ENCODE measurements at regions not wholly inside any gene's neighbourhood (a gene's known extent, or its start where the extent isn't known, plus 50 kb on each side); places are given as distances from the start of the nearest gene placed in this dataset.

DNA sequence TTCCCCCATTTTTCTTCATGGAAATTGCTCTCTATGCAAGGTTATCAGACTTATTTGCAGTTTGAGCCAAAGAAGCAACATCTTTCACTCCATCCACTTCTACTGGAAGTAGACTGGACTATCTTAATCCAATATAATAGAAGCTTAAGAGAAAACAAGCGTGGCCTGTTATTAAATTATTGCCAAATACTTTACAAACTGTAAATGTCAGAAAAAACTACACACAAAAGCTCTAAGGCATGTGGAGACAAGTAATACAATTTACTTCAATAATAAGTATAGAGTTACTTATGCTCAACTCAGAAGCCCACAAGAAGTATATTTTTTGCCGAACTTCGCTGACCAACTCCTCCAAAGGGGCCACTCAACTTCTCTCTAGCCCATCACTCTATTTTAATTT is 120.3 kb downstream of the BDH1 start:
- TF ChIP-seq ZNF350 (tag by site-specific recombination; IDR thresholded peaks at IDR 0.05) (no peak), ZXDB (tag by site-specific recombination; IDR thresholded peaks at IDR 0.05) (no peak), ZNF221 (tag by site-specific recombination; IDR thresholded peaks at IDR 0.05; ENCODE audit: borderline replicate concordance) (no peak), YY2 (tag by site-specific recombination; IDR thresholded peaks at IDR 0.05) (no peak), ZFHX2 (tag by site-specific recombination; conservative IDR thresholded peaks at IDR 0.05) (no peak), ZNF391 (tag by site-specific recombination; IDR thresholded peaks at IDR 0.05; ENCODE audit: borderline replicate concordance, low read depth) (no peak), ZNF768 (tag by site-specific recombination; IDR thresholded peaks at IDR 0.05) (no peak), GLI2 (tag by site-specific recombination; IDR thresholded peaks at IDR 0.05; ENCODE audit: borderline replicate concordance, low read depth) (no peak), HIC1 (tag by site-specific recombination; IDR thresholded peaks at IDR 0.05) (no peak), ZNF747 (tag by site-specific recombination; IDR thresholded peaks at IDR 0.05) (no peak), ZNF335 (tag by site-specific recombination; conservative IDR thresholded peaks at IDR 0.05) (no peak), ZNF266 (tag by site-specific recombination; IDR thresholded peaks at IDR 0.05; ENCODE audit: low read depth) (no peak), ZNF398 (tag by site-specific recombination; IDR thresholded peaks at IDR 0.05) (no peak), ZNF548 (tag by site-specific recombination; IDR thresholded peaks at IDR 0.05) (no peak), ZNF776 (tag by site-specific recombination; IDR thresholded peaks at IDR 0.05; ENCODE audit: borderline replicate concordance) (no peak), BCL11A (tag by site-specific recombination; IDR thresholded peaks at IDR 0.05; ENCODE audit: low read depth) (no peak)
- TF ChIP-seq, protein P1, sequence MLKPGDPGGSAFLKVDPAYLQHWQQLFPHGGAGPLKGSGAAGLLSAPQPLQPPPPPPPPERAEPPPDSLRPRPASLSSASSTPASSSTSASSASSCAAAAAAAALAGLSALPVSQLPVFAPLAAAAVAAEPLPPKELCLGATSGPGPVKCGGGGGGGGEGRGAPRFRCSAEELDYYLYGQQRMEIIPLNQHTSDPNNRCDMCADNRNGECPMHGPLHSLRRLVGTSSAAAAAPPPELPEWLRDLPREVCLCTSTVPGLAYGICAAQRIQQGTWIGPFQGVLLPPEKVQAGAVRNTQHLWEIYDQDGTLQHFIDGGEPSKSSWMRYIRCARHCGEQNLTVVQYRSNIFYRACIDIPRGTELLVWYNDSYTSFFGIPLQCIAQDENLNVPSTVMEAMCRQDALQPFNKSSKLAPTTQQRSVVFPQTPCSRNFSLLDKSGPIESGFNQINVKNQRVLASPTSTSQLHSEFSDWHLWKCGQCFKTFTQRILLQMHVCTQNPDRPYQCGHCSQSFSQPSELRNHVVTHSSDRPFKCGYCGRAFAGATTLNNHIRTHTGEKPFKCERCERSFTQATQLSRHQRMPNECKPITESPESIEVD (tag by site-specific recombination; IDR thresholded peaks at IDR 0.05) = no peak
- TF ChIP-seq, protein P2, sequence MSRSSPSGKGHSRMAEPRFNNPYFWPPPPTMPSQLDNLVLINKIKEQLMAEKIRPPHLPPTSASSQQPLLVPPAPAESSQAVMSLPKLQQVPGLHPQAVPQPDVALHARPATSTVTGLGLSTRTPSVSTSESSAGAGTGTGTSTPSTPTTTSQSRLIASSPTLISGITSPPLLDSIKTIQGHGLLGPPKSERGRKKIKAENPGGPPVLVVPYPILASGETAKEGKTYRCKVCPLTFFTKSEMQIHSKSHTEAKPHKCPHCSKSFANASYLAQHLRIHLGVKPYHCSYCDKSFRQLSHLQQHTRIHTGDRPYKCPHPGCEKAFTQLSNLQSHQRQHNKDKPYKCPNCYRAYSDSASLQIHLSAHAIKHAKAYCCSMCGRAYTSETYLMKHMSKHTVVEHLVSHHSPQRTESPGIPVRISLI (tag by site-specific recombination; IDR thresholded peaks at IDR 0.05) = no peak
- TF ChIP-seq, protein P3, sequence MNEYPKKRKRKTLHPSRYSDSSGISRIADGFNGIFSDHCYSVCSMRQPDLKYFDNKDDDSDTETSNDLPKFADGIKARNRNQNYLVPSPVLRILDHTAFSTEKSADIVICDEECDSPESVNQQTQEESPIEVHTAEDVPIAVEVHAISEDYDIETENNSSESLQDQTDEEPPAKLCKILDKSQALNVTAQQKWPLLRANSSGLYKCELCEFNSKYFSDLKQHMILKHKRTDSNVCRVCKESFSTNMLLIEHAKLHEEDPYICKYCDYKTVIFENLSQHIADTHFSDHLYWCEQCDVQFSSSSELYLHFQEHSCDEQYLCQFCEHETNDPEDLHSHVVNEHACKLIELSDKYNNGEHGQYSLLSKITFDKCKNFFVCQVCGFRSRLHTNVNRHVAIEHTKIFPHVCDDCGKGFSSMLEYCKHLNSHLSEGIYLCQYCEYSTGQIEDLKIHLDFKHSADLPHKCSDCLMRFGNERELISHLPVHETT (tag by site-specific recombination; IDR thresholded peaks at IDR 0.05) = no peak
- ChIA-PET CTCF (interaction anchor here (1.3 kb wide), 1 partner anchor 179 kb away, joined by 5 read pairs; no protein-coding TSS in a partner anchor), POLR2A (no interaction called here)
- Histone ChIP-seq H3K4me1 (ENCODE audit: control insufficient read depth, insufficient read depth, low read length) (no peaks in the 10 kb centered on the region), H3K9me3 (ENCODE audit: control insufficient read depth, insufficient read depth, low read depth, low read length) (no peaks in the 10 kb centered on the region), H3K4me3 (ENCODE audit: low read depth, low read length) (no peak overlapping the region), H3K36me3 (ENCODE audit: control insufficient read depth in 2 of 2, insufficient read depth in 1 of 2, low read length in 2 of 2) (no peaks in the 10 kb centered on the region), H3K27ac (ENCODE audit: extremely low read depth, low read depth, low read length) (no peak overlapping the region)
